ENCODE measurements at regions not wholly inside any gene's neighbourhood (a gene's known extent, or its start where the extent isn't known, plus 50 kb on each side); places are given as distances from the start of the nearest gene placed in this dataset.

GRCh38 chr4:38290366-38290765, 330.2 kb downstream of the PTTG2 start:
- no peak for DNase-seq
- Mint-ChIP-seq H3K4me3 (no peak overlapping the region), H3K36me3 (ENCODE audit: low read depth) (peaks cover 5% of the 10 kb centered on the region), H3K4me1 (no peaks in the 10 kb centered on the region), H3K27ac (no peak overlapping the region), H3K27me3 (peaks cover 10% of the 10 kb centered on the region), H3K9me3 (peaks cover 15% of the 10 kb centered on the region)
- CTCF ChIA-PET = no interaction called here
- intact Hi-C loops (cut with micrococcal nuclease) = no loop called here
- no peak for ATAC-seq (ENCODE audit: low read depth)
- POLR2A ChIA-PET = no interaction called here
- TF ChIP-seq, protein P1, sequence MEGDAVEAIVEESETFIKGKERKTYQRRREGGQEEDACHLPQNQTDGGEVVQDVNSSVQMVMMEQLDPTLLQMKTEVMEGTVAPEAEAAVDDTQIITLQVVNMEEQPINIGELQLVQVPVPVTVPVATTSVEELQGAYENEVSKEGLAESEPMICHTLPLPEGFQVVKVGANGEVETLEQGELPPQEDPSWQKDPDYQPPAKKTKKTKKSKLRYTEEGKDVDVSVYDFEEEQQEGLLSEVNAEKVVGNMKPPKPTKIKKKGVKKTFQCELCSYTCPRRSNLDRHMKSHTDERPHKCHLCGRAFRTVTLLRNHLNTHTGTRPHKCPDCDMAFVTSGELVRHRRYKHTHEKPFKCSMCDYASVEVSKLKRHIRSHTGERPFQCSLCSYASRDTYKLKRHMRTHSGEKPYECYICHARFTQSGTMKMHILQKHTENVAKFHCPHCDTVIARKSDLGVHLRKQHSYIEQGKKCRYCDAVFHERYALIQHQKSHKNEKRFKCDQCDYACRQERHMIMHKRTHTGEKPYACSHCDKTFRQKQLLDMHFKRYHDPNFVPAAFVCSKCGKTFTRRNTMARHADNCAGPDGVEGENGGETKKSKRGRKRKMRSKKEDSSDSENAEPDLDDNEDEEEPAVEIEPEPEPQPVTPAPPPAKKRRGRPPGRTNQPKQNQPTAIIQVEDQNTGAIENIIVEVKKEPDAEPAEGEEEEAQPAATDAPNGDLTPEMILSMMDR (IDR thresholded peaks at IDR 0.05) = no peak

DNA sequence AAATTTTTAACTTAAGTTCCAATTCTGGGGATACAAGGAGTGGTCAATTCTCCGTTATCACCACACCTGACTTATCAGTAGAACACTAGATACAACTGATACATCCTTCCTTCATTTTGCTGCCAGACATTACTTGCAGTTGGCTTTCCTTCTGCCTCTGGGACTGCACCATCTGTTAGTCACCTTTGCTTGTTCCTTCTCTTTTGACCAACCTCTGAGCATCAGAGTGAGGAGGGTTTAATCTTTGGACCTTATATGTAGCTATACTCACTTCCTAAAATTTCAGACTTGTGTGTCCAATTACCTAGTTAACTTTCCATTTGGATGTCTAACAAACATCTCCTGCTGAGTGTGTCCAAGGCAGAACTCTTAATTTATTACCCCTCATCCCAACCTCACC, 330.7 kb downstream of the PTTG2 start:
- Mint-ChIP-seq H3K4me3 (no peak overlapping the region), H3K27me3 (peaks cover 10% of the 10 kb centered on the region), H3K4me1 (no peaks in the 10 kb centered on the region), H3K27ac (no peak overlapping the region), H3K9me3 (peaks cover 15% of the 10 kb centered on the region), H3K36me3 (ENCODE audit: low read depth) (peaks cover 5% of the 10 kb centered on the region)
- TF ChIP-seq, protein P1 (IDR thresholded peaks at IDR 0.05) = no peak
- ATAC-seq (ENCODE audit: low read depth) (no peak), DNase-seq (no peak)
- CTCF ChIA-PET = no interaction called here
- intact Hi-C loops (cut with micrococcal nuclease) = no loop called here
- POLR2A ChIA-PET = no interaction called here

GRCh38 chr4:38292529-38292928, 332.3 kb downstream of the PTTG2 start:
- TF ChIP-seq, protein P1 (IDR thresholded peaks at IDR 0.05) = no peak
- H3K27me3 Mint-ChIP-seq = peaks cover 10% of the 10 kb centered on the region
- H3K9me3 Mint-ChIP-seq = peaks cover 18% of the 10 kb centered on the region
- ATAC-seq (ENCODE audit: low read depth) (no peak), DNase-seq (no peak)
- H3K4me3 Mint-ChIP-seq = no peak overlapping the region
- H3K27ac Mint-ChIP-seq = no peak overlapping the region
- no peaks in the 10 kb centered on the region for H3K4me1 Mint-ChIP-seq
- H3K36me3 Mint-ChIP-seq (ENCODE audit: low read depth) = peaks cover 5% of the 10 kb centered on the region
- POLR2A ChIA-PET = no interaction called here
- intact Hi-C loops (cut with micrococcal nuclease) = no loop called here
- CTCF ChIA-PET = no interaction called here

DNA sequence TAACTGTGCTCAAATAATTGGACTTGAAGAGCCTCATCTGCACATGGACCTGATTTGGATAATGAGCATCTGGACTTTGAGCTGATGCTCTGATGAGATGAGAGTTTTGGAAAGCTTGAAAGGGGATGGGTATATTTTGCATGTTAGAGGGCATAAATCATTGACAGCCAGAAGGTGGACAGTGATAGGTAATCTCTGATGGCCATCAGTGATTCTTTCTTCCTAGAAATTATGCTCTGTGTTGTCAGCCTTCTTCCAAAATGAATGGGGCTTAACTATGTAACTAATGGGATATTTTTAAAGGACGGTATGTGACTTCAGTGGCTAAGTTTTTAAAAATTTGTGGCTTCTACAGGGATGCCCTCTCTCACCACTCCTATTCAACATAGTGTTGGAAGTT, 334.0 kb downstream of the PTTG2 start:
- DNase-seq (no peak), ATAC-seq (ENCODE audit: low read depth) (no peak)
- Mint-ChIP-seq H3K9me3 (peaks cover 25% of the 10 kb centered on the region), H3K36me3 (ENCODE audit: low read depth) (peaks cover 12% of the 10 kb centered on the region), H3K4me1 (no peaks in the 10 kb centered on the region), H3K4me3 (no peak overlapping the region), H3K27me3 (peaks cover 10% of the 10 kb centered on the region), H3K27ac (no peak overlapping the region)
- TF ChIP-seq, protein P1 (IDR thresholded peaks at IDR 0.05) = no peak
- intact Hi-C loops (cut with micrococcal nuclease) = no loop called here
- CTCF ChIA-PET = no interaction called here
- POLR2A ChIA-PET = no interaction called here

GRCh38 chr4:38297061-38297460, 336.9 kb downstream of the PTTG2 start:
- ATAC-seq (ENCODE audit: low read depth) (no peak), DNase-seq (no peak)
- ChIA-PET POLR2A (no interaction called here), CTCF (no interaction called here)
- peaks cover 2% of the 10 kb centered on the region for H3K27me3 Mint-ChIP-seq
- TF ChIP-seq, protein P1 (IDR thresholded peaks at IDR 0.05) = no peak
- H3K27ac Mint-ChIP-seq = no peak overlapping the region
- H3K4me3 Mint-ChIP-seq = no peak overlapping the region
- intact Hi-C loops (cut with micrococcal nuclease) = no loop called here
- H3K9me3 Mint-ChIP-seq = peaks cover 45% of the 10 kb centered on the region
- H3K4me1 Mint-ChIP-seq = no peaks in the 10 kb centered on the region
- peaks cover 23% of the 10 kb centered on the region for H3K36me3 Mint-ChIP-seq (ENCODE audit: low read depth)
